ENCODE measurements at regions not wholly inside any gene's neighbourhood (a gene's known extent, or its start where the extent isn't known, plus 50 kb on each side); places are given as distances from the start of the nearest gene placed in this dataset.

DNA sequence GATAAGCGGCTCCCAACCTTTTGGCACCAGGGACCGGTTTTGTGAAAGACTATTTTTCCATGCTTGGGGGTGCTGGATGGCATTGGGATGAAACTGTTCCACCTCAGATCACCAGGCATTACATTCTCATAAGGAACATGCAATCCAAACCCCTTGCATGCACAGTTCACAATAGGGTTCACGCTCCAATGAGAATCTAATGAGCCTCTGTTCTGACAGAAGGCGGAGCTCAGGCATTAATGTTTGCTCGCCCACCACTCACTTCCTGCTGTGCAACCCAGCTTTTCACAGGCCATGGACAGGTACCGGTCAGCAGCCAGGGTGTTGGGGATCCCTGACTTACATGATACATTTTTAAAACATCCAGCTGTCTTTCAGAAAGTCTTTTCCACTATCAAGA lies 187.3 kb downstream of the SLC39A8 start:
- TF ChIP-seq, protein P1, sequence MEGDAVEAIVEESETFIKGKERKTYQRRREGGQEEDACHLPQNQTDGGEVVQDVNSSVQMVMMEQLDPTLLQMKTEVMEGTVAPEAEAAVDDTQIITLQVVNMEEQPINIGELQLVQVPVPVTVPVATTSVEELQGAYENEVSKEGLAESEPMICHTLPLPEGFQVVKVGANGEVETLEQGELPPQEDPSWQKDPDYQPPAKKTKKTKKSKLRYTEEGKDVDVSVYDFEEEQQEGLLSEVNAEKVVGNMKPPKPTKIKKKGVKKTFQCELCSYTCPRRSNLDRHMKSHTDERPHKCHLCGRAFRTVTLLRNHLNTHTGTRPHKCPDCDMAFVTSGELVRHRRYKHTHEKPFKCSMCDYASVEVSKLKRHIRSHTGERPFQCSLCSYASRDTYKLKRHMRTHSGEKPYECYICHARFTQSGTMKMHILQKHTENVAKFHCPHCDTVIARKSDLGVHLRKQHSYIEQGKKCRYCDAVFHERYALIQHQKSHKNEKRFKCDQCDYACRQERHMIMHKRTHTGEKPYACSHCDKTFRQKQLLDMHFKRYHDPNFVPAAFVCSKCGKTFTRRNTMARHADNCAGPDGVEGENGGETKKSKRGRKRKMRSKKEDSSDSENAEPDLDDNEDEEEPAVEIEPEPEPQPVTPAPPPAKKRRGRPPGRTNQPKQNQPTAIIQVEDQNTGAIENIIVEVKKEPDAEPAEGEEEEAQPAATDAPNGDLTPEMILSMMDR (conservative IDR thresholded peaks at IDR 0.05; ENCODE audit: low read length) = no peak
- TF ChIP-seq EZH2phosphoT487 (IDR thresholded peaks at IDR 0.05; ENCODE audit: borderline replicate concordance, low read depth, low read length) = no peak

All from OCI-LY7 (cell line).